ENCODE measurements at regions not wholly inside any gene's neighbourhood (a gene's known extent, or its start where the extent isn't known, plus 50 kb on each side); places are given as distances from the start of the nearest gene placed in this dataset.

- no peaks in the 10 kb centered on the region for H3K9me3 ChIP-seq
- H3K4me1 ChIP-seq: no peaks in the 10 kb centered on the region
- intact Hi-C loops (cut with DNase I): no loop called here
- H3K27ac ChIP-seq: no peak overlapping the region
- TF ChIP-seq, protein P1, sequence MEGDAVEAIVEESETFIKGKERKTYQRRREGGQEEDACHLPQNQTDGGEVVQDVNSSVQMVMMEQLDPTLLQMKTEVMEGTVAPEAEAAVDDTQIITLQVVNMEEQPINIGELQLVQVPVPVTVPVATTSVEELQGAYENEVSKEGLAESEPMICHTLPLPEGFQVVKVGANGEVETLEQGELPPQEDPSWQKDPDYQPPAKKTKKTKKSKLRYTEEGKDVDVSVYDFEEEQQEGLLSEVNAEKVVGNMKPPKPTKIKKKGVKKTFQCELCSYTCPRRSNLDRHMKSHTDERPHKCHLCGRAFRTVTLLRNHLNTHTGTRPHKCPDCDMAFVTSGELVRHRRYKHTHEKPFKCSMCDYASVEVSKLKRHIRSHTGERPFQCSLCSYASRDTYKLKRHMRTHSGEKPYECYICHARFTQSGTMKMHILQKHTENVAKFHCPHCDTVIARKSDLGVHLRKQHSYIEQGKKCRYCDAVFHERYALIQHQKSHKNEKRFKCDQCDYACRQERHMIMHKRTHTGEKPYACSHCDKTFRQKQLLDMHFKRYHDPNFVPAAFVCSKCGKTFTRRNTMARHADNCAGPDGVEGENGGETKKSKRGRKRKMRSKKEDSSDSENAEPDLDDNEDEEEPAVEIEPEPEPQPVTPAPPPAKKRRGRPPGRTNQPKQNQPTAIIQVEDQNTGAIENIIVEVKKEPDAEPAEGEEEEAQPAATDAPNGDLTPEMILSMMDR (IDR thresholded peaks at IDR 0.05): no peak
- TF ChIP-seq POLR2A (IDR thresholded peaks at IDR 0.05): no peak
- no peak overlapping the region for H3K4me3 ChIP-seq (replicated peaks in 1 of 3)
- no peaks in the 10 kb centered on the region for H3K36me3 ChIP-seq
- DNase-seq: no peak
- H3K27me3 ChIP-seq: no peaks in the 10 kb centered on the region
- 93% methylated on average over 1 of the region's 1 CpG for WGBS, 2 donors
Observed at GRCh38 chr2:12222554-12222953, 476.1 kb downstream of the LPIN1 start.

- DNase-seq: no peak
- Histone ChIP-seq H3K4me1 (no peaks in the 10 kb centered on the region), H3K27me3 (no peaks in the 10 kb centered on the region), H3K36me3 (no peaks in the 10 kb centered on the region), H3K9me3 (no peaks in the 10 kb centered on the region), H3K27ac (no peak overlapping the region), H3K4me3 (replicated peaks in 1 of 3) (no peak overlapping the region)
- 96 to 97% methylated on average over 6 of the region's 6 CpGs for WGBS, 2 donors
- intact Hi-C loops (cut with DNase I): no loop called here
- TF ChIP-seq POLR2A (IDR thresholded peaks at IDR 0.05): no peak
- TF ChIP-seq, protein P1 (IDR thresholded peaks at IDR 0.05): no peak
Observed at GRCh38 chr2:12223732-12224131, 477.3 kb downstream of the LPIN1 start.

GRCh38 chr2:12226653-12227052 lies 480.2 kb downstream of the LPIN1 start:
- intact Hi-C loops (cut with DNase I): no loop called here
- DNase-seq: no peak
- no peak for TF ChIP-seq POLR2A (IDR thresholded peaks at IDR 0.05)
- TF ChIP-seq, protein P1 (IDR thresholded peaks at IDR 0.05): no peak
- Histone ChIP-seq H3K4me1 (no peaks in the 10 kb centered on the region), H3K4me3 (replicated peaks in 1 of 3) (no peak overlapping the region), H3K9me3 (no peaks in the 10 kb centered on the region), H3K27ac (no peak overlapping the region), H3K36me3 (no peaks in the 10 kb centered on the region), H3K27me3 (no peaks in the 10 kb centered on the region)

DNA sequence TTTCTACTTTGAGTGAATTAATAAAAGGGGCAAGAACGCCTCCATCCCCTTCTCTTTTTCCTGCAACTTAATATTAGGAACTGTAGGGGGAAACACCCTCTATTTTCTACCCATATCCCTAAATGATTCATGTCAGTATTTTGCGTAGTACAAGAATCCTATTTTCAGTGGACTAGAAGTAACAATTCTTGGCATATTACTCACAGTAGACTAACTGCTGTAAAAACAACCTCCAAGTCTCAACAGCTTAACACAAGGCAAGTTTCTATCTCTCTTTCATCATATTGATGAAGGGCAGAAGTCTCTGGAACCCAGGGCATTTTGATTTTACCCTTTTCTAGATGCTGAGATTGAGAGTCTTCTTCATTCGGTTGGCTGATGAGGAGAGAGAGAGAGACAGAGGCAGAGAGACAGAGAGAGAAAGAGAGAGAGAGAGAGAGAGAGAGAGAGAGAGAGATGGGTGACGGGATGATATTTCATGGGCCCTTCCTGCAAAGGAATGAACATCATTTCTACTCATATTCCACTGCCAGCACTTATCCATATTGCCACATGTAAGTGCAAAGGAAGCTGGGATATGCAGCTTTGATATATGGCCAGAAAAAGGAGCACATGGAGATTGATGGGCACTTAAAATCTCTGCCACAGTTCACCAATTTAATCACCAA lies 481.6 kb downstream of the LPIN1 start:
- no peak for TF ChIP-seq POLR2A (IDR thresholded peaks at IDR 0.05)
- TF ChIP-seq, protein P1 (IDR thresholded peaks at IDR 0.05): no peak
- Histone ChIP-seq H3K27ac (no peak overlapping the region), H3K36me3 (no peaks in the 10 kb centered on the region), H3K9me3 (no peaks in the 10 kb centered on the region), H3K4me3 (replicated peaks in 1 of 3) (no peak overlapping the region), H3K27me3 (no peaks in the 10 kb centered on the region), H3K4me1 (no peaks in the 10 kb centered on the region)
- 93 to 95% methylated on average over 4 of the region's 4 CpGs for WGBS, 2 donors
- DNase-seq: no peak
- intact Hi-C loops (cut with DNase I): no loop called here

DNA sequence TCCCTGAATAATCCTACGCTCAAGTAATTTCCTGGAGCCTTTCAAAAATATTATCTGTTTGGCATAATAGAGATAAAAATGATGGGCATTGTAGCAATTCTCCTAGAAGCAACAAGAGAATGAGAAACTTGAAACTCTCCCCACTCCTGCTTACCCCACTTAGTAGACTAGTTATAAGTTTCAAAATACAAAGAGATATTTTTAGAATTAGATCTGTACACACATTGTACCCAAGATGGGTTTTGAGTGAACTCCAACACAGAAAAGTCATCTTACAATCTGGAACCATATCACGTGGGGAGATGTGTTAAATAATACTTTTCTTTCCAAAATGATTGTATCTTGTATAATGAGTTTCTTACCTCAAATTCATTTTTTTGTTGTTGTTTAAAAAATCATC lies 484.9 kb downstream of the LPIN1 start:
- Histone ChIP-seq H3K4me1 (peaks cover 4 to 6% of the 10 kb centered on the region in 2 donors), H3K4me3 (replicated peaks in 1 of 3) (no peak overlapping the region), H3K36me3 (no peaks in the 10 kb centered on the region), H3K27ac (no peak overlapping the region), H3K27me3 (no peaks in the 10 kb centered on the region), H3K9me3 (no peaks in the 10 kb centered on the region)
- no peak for DNase-seq
- WGBS, 2 donors: 90 to 92% methylated on average over 2 of the region's 2 CpGs
- intact Hi-C loops (cut with DNase I): no loop called here
- TF ChIP-seq POLR2A (IDR thresholded peaks at IDR 0.05): no peak
- TF ChIP-seq, protein P1 (IDR thresholded peaks at IDR 0.05): no peak
